HEK293 (cell line): ENCODE measurements at regions not wholly inside any gene's neighbourhood (a gene's known extent, or its start where the extent isn't known, plus 50 kb on each side); places are given as distances from the start of the nearest gene placed in this dataset.

Experiments used
- CTCF ChIA-PET: fragments of 350-600 bp; formaldehyde crosslinking; extraction: SDS; loops from one replicate; lab custom pipeline; 2021; ENCODE audit warnings: antibody characterized with exemption; lab: Yijun Ruan, JAX
- POLR2A ChIA-PET: fragments of 300-600 bp; formaldehyde crosslinking; extraction: SDS; loops from one replicate; lab custom pipeline; 2020; ENCODE audit warnings: antibody characterized with exemption, inconsistent platforms; lab: Yijun Ruan, JAX
- H3K27ac ChIP-seq: fragments of 200-500 bp; sonication (Bioruptor generic); 2 replicates; pipeline ENCODE4 v1.5.1; 2014; ENCODE audit warnings: low read depth, low read length, control low read depth, inconsistent platforms; ENCODE audit errors: extremely low read depth
- H3K36me3 ChIP-seq, 2 experiments: fragments of 200-500 bp in 1 of 2; sonication (Bioruptor generic) in 1 of 2; 1 replicate in 1 of 2; 2 replicates in 1 of 2; pipeline ENCODE4 v1.5.1; 2014 to 2017; ENCODE audit warnings: inconsistent platforms in 2 of 2, low read length in 2 of 2; ENCODE audit not compliant: control insufficient read depth in 2 of 2, insufficient read depth in 1 of 2
- H3K4me1 ChIP-seq: fragments of 200-500 bp; sonication (Bioruptor generic); 2 replicates; pipeline ENCODE4 v1.5.1; 2014; ENCODE audit warnings: mild to moderate bottlenecking, low read length, inconsistent platforms; ENCODE audit not compliant: control insufficient read depth, insufficient read depth
- H3K4me3 ChIP-seq: 2 replicates; pipeline ENCODE4 v1.5.1; 2011; ENCODE audit warnings: low read depth, mild to moderate bottlenecking, control low read depth, low read length, moderate library complexity
- H3K9me3 ChIP-seq: fragments of 200-500 bp; sonication (Bioruptor generic); 2 replicates; pipeline ENCODE4 v1.5.1; 2014; ENCODE audit warnings: low read depth, low read length, inconsistent platforms; ENCODE audit not compliant: control insufficient read depth, insufficient read depth
- PRDM10 ChIP-seq: fragments of 450-650 bp; formaldehyde crosslinking; IDR thresholded peaks from 2 replicates; pipeline ENCODE4 v1.5.1; 2016; ENCODE audit warnings: missing biosample characterization, missing genetic modification characterization
- PRDM4 ChIP-seq: fragments of 450-650 bp; formaldehyde crosslinking; IDR thresholded peaks from 2 replicates; pipeline ENCODE4 v1.5.1; 2017; ENCODE audit warnings: missing biosample characterization, missing genetic modification characterization
- ZBTB11 ChIP-seq: fragments of 450-650 bp; formaldehyde crosslinking; conservative IDR thresholded peaks from 2 replicates; pipeline ENCODE4 v1.5.1; 2016; ENCODE audit warnings: low read depth, missing biosample characterization, missing genetic modification characterization
- ZBTB20 ChIP-seq: fragments of 450-650 bp; formaldehyde crosslinking; IDR thresholded peaks from 2 replicates; pipeline ENCODE4 v1.5.1; 2016; ENCODE audit warnings: missing biosample characterization, missing genetic modification characterization
- ZBTB48 ChIP-seq: fragments of 450-650 bp; formaldehyde crosslinking; IDR thresholded peaks from 2 replicates; pipeline ENCODE4 v1.5.1; 2016; ENCODE audit warnings: missing biosample characterization, missing genetic modification characterization
- ZBTB8A ChIP-seq: fragments of 450-650 bp; formaldehyde crosslinking; IDR thresholded peaks from 2 replicates; pipeline ENCODE4 v1.5.1; 2016; ENCODE audit warnings: missing biosample characterization, missing genetic modification characterization
- ZFP37 ChIP-seq: fragments of 450-650 bp; formaldehyde crosslinking; IDR thresholded peaks from 2 replicates; pipeline ENCODE4 v1.5.1; 2016; ENCODE audit warnings: missing biosample characterization, missing genetic modification characterization
- ZNF140 ChIP-seq: fragments of 450-650 bp; formaldehyde crosslinking; IDR thresholded peaks from 2 replicates; pipeline ENCODE4 v1.5.1; 2016; ENCODE audit warnings: missing biosample characterization, missing genetic modification characterization
- ZNF157 ChIP-seq: fragments of 450-650 bp; formaldehyde crosslinking; IDR thresholded peaks from 2 replicates; pipeline ENCODE4 v1.5.1; 2016; ENCODE audit warnings: missing biosample characterization, missing genetic modification characterization
- ZNF16 ChIP-seq: fragments of 450-650 bp; formaldehyde crosslinking; IDR thresholded peaks from 2 replicates; pipeline ENCODE4 v1.5.1; 2016; ENCODE audit warnings: low read depth, missing biosample characterization, missing genetic modification characterization
- ZNF175 ChIP-seq: fragments of 450-650 bp; formaldehyde crosslinking; IDR thresholded peaks from 2 replicates; pipeline ENCODE4 v1.5.1; 2016; ENCODE audit warnings: missing biosample characterization, missing genetic modification characterization
- ZNF2 ChIP-seq: fragments of 450-650 bp; formaldehyde crosslinking; IDR thresholded peaks from 2 replicates; pipeline ENCODE4 v1.5.1; 2016; ENCODE audit warnings: missing biosample characterization, missing genetic modification characterization
- ZNF266 ChIP-seq: fragments of 450-650 bp; formaldehyde crosslinking; IDR thresholded peaks from 2 replicates; pipeline ENCODE4 v1.5.1; 2016; ENCODE audit warnings: missing biosample characterization, missing genetic modification characterization, low read depth
- ZNF280D ChIP-seq: fragments of 450-650 bp; formaldehyde crosslinking; IDR thresholded peaks from 2 replicates; pipeline ENCODE4 v1.5.1; 2016; ENCODE audit warnings: missing biosample characterization, missing genetic modification characterization
- ZNF311 ChIP-seq: fragments of 450-650 bp; formaldehyde crosslinking; IDR thresholded peaks from 2 replicates; pipeline ENCODE4 v1.5.1; 2017; ENCODE audit warnings: missing biosample characterization, missing genetic modification characterization, borderline replicate concordance
- ZNF488 ChIP-seq: fragments of 450-650 bp; formaldehyde crosslinking; IDR thresholded peaks from 2 replicates; pipeline ENCODE4 v1.5.1; 2016; ENCODE audit warnings: missing biosample characterization, missing genetic modification characterization
- ZNF521 ChIP-seq: fragments of 450-650 bp; formaldehyde crosslinking; IDR thresholded peaks from 2 replicates; pipeline ENCODE4 v1.5.1; 2017; ENCODE audit warnings: missing biosample characterization, mild to moderate bottlenecking, missing genetic modification characterization
- ZNF530 ChIP-seq: fragments of 450-650 bp; formaldehyde crosslinking; IDR thresholded peaks from 2 replicates; pipeline ENCODE4 v1.5.1; 2016; ENCODE audit warnings: low read depth, missing biosample characterization, missing genetic modification characterization
- ZNF558 ChIP-seq: fragments of 450-650 bp; formaldehyde crosslinking; IDR thresholded peaks from 2 replicates; pipeline ENCODE4 v1.5.1; 2016; ENCODE audit warnings: missing biosample characterization, missing genetic modification characterization
- ZNF585B ChIP-seq: fragments of 450-650 bp; formaldehyde crosslinking; IDR thresholded peaks from 2 replicates; pipeline ENCODE4 v1.5.1; 2016; ENCODE audit warnings: missing biosample characterization, missing genetic modification characterization
- ZNF621 ChIP-seq: fragments of 450-650 bp; formaldehyde crosslinking; IDR thresholded peaks from 2 replicates; pipeline ENCODE4 v1.5.1; 2017; ENCODE audit warnings: missing biosample characterization, missing genetic modification characterization
- ZNF658 ChIP-seq: fragments of 450-650 bp; formaldehyde crosslinking; IDR thresholded peaks from 2 replicates; pipeline ENCODE4; 2016; ENCODE audit warnings: missing biosample characterization, missing genetic modification characterization
- ZNF747 ChIP-seq: fragments of 450-650 bp; formaldehyde crosslinking; IDR thresholded peaks from 2 replicates; pipeline ENCODE4 v1.5.1; 2016; ENCODE audit warnings: missing biosample characterization, missing genetic modification characterization
- ZNF837 ChIP-seq: fragments of 450-650 bp; formaldehyde crosslinking; IDR thresholded peaks from 2 replicates; pipeline ENCODE4 v1.5.1; 2016; ENCODE audit warnings: missing biosample characterization, missing genetic modification characterization

GRCh38 chr1:73899311-73899710, 298.7 kb downstream of the LRRIQ3 start:
- no peak overlapping the region for H3K4me3 ChIP-seq
- TF ChIP-seq ZBTB8A (tag by site-specific recombination) = no peak
- TF ChIP-seq ZNF658 (tag by site-specific recombination) = no peak
- no peak for TF ChIP-seq ZNF2 (tag by site-specific recombination)
- TF ChIP-seq ZNF585B (tag by site-specific recombination) = no peak
- TF ChIP-seq ZNF530 (tag by site-specific recombination) = no peak
- no peak for TF ChIP-seq ZNF488 (tag by site-specific recombination)
- no peak for TF ChIP-seq ZNF266 (tag by site-specific recombination)
- no peak for TF ChIP-seq ZNF140
- TF ChIP-seq ZBTB20 (tag by site-specific recombination) = no peak
- TF ChIP-seq ZNF311 = no peak
- no peak for TF ChIP-seq ZFP37 (tag by site-specific recombination)
- no peak for TF ChIP-seq ZNF521 (tag by site-specific recombination)
- no peak for TF ChIP-seq ZNF837 (tag by site-specific recombination)
- TF ChIP-seq PRDM4 = no peak
- no peak for TF ChIP-seq ZNF16 (tag by site-specific recombination)
- TF ChIP-seq ZBTB48 (tag by site-specific recombination) = no peak
- H3K4me1 ChIP-seq = no peaks in the 10 kb centered on the region
- POLR2A ChIA-PET = no interaction called here
- no peaks in the 10 kb centered on the region for H3K36me3 ChIP-seq
- H3K27ac ChIP-seq = no peak overlapping the region
- no peaks in the 10 kb centered on the region for H3K9me3 ChIP-seq
- CTCF ChIA-PET = no interaction called here

- no peak overlapping the region for H3K27ac ChIP-seq
- no peaks in the 10 kb centered on the region for H3K4me1 ChIP-seq
- CTCF ChIA-PET = interaction anchor here (0.6 kb wide), 1 partner anchor 62 kb away, joined by 3 read pairs; no protein-coding TSS in a partner anchor
- no peaks in the 10 kb centered on the region for H3K9me3 ChIP-seq
- no peaks in the 10 kb centered on the region for H3K36me3 ChIP-seq
- H3K4me3 ChIP-seq = no peak overlapping the region
- POLR2A ChIA-PET = no interaction called here
- TF ChIP-seq PRDM10 (no peak), ZNF280D (no peak), ZNF157 (tag by site-specific recombination) (no peak), ZNF747 (no peak), ZNF621 (tag by site-specific recombination) (no peak), ZBTB11 (tag by site-specific recombination) (no peak), ZNF558 (tag by site-specific recombination) (no peak), ZNF175 (no peak)
These were observed 299.4 kb downstream of the LRRIQ3 start for GRCh38 chr1:73898540-73898939.
